ENCODE measurements at regions not wholly inside any gene's neighbourhood (a gene's known extent, or its start where the extent isn't known, plus 50 kb on each side); places are given as distances from the start of the nearest gene placed in this dataset.
"Not testable (repeated sequence)": the region's sequence is repeated elsewhere in the genome, so short reads cannot be mapped to it uniquely, and the experiment has no call there.

GRCh38 chr6:44021589-44022295, 105.5 kb downstream of the MRPL14 start:
- no peak for TF ChIP-seq EZH2 (IDR thresholded peaks at IDR 0.05; ENCODE audit: borderline replicate concordance, low read depth, low read length, severe bottlenecking)
- TF ChIP-seq CTCF (IDR thresholded peaks at IDR 0.05; ENCODE audit: borderline replicate concordance, extremely low read depth, low read length, poor library complexity, severe bottlenecking) = no peak
- H3K4me1 ChIP-seq (ENCODE audit: insufficient read depth, low read length) = no peaks in the 10 kb centered on the region
- no peak overlapping the region for H3K27ac ChIP-seq (ENCODE audit: low read length)
- H4K20me1 ChIP-seq (ENCODE audit: insufficient read depth, low read length) = no peaks in the 10 kb centered on the region
- H3K36me3 ChIP-seq (ENCODE audit: insufficient read depth, low read length) = no peaks in the 10 kb centered on the region
- H3K9ac ChIP-seq (ENCODE audit: low read depth, low read length) = no peak overlapping the region
- H3K9me3 ChIP-seq (ENCODE audit: insufficient read depth, low read length, severe bottlenecking) = no peaks in the 10 kb centered on the region
- DNase-seq = no peak
- H3K4me2 ChIP-seq (ENCODE audit: insufficient read depth, low read length) = no peak overlapping the region
- H3K4me3 ChIP-seq (ENCODE audit: low read depth in 1 of 2, low read length in 2 of 2) = no peak overlapping the region
- no peaks in the 10 kb centered on the region for H3K79me2 ChIP-seq (ENCODE audit: insufficient read depth, low read length)
- H3K27me3 ChIP-seq (ENCODE audit: insufficient read depth, low read length, poor library complexity) = no peaks in the 10 kb centered on the region
- no peak overlapping the region for H2AFZ ChIP-seq (ENCODE audit: low read depth, low read length)
- ATAC-seq (ENCODE audit: insufficient read depth, low read depth) = no peak

DNA sequence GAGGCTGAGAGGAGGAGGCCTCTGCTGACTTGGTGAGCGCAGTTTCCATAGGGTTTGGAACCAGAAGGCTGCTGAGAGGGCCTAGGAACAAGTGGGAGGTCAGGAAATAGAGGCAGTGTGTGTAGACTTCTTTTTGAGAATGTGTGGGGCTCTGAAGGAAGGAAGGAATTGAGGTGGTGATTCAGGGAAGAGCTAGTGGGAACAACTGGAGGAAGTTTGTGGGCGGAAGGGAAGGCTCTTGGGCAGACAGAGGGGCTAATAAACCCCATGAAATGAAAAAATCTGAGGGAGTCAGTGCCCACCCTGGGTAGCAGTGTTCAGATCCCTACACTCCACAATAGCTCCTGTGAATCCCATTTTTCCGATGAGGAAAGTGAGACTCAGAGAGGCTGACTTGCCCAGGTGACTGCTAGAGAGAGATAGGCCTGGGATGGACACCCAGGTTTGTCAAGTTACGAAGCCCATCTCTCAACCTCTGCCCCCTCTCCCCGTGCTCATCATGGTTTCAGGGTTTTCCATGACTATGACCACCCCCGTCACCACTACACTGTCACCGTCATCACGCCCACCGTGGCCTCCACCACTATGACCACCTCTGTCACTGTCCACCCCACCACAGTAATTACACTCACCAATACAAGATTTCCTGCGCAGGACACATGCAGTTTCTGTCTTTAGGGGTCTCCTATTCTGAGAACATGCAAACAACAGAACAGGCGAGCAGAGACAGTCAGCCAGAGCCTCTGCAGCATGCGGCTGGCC, 106.4 kb downstream of the MRPL14 start:
- no peaks in the 10 kb centered on the region for H3K9me3 ChIP-seq (ENCODE audit: insufficient read depth, low read length, severe bottlenecking)
- no peaks in the 10 kb centered on the region for H3K4me1 ChIP-seq (ENCODE audit: insufficient read depth, low read length)
- no peak overlapping the region for H3K4me3 ChIP-seq (ENCODE audit: low read depth in 1 of 2, low read length in 2 of 2)
- H3K9ac ChIP-seq (ENCODE audit: low read depth, low read length) = no peak overlapping the region
- ATAC-seq (ENCODE audit: insufficient read depth, low read depth) (no peak), DNase-seq (no peak)
- no peaks in the 10 kb centered on the region for H4K20me1 ChIP-seq (ENCODE audit: insufficient read depth, low read length)
- H3K79me2 ChIP-seq (ENCODE audit: insufficient read depth, low read length) = no peaks in the 10 kb centered on the region
- H3K36me3 ChIP-seq (ENCODE audit: insufficient read depth, low read length) = no peaks in the 10 kb centered on the region
- H3K27ac ChIP-seq (ENCODE audit: low read length) = no peak overlapping the region
- H2AFZ ChIP-seq (ENCODE audit: low read depth, low read length) = no peak overlapping the region
- no peaks in the 10 kb centered on the region for H3K27me3 ChIP-seq (ENCODE audit: insufficient read depth, low read length, poor library complexity)
- no peak overlapping the region for H3K4me2 ChIP-seq (ENCODE audit: insufficient read depth, low read length)
- no peak for TF ChIP-seq EZH2 (IDR thresholded peaks at IDR 0.05; ENCODE audit: borderline replicate concordance, low read depth, low read length, severe bottlenecking)
- TF ChIP-seq CTCF (IDR thresholded peaks at IDR 0.05; ENCODE audit: borderline replicate concordance, extremely low read depth, low read length, poor library complexity, severe bottlenecking) = no peak

DNA sequence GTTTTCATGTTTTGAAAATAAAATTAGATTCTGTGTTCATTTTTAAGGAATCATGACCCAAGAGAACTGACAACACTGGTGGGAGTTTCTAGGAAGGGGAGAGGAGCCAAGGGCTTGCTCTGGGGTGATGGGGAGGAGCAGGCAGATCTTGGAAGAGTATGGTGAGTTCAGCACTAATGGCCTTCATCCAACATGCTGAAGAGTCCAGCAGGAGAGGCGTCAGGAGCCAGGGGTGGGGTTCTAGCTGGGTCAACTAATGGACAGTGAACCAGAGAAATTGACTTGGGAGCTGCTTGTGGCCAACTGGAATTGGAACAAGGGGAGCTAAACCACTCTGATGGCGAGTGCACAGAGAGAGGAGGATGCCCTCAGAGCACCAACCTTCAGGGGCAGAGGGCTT, 107.1 kb downstream of the MRPL14 start:
- Histone ChIP-seq H3K4me1 (ENCODE audit: insufficient read depth, low read length) (no peaks in the 10 kb centered on the region), H3K79me2 (ENCODE audit: insufficient read depth, low read length) (no peaks in the 10 kb centered on the region), H3K36me3 (ENCODE audit: insufficient read depth, low read length) (no peaks in the 10 kb centered on the region), H3K27ac (ENCODE audit: low read length) (no peak overlapping the region), H3K9ac (ENCODE audit: low read depth, low read length) (no peak overlapping the region), H3K9me3 (ENCODE audit: insufficient read depth, low read length, severe bottlenecking) (no peaks in the 10 kb centered on the region), H3K27me3 (ENCODE audit: insufficient read depth, low read length, poor library complexity) (no peaks in the 10 kb centered on the region), H3K4me2 (ENCODE audit: insufficient read depth, low read length) (no peak overlapping the region), H2AFZ (ENCODE audit: low read depth, low read length) (no peak overlapping the region), H4K20me1 (ENCODE audit: insufficient read depth, low read length) (no peaks in the 10 kb centered on the region), H3K4me3 (ENCODE audit: low read depth in 1 of 2, low read length in 2 of 2) (no peak overlapping the region)
- DNase-seq (no peak), ATAC-seq (ENCODE audit: insufficient read depth, low read depth) (no peak)
- no peak for TF ChIP-seq CTCF (IDR thresholded peaks at IDR 0.05; ENCODE audit: borderline replicate concordance, extremely low read depth, low read length, poor library complexity, severe bottlenecking)
- no peak for TF ChIP-seq EZH2 (IDR thresholded peaks at IDR 0.05; ENCODE audit: borderline replicate concordance, low read depth, low read length, severe bottlenecking)

DNA sequence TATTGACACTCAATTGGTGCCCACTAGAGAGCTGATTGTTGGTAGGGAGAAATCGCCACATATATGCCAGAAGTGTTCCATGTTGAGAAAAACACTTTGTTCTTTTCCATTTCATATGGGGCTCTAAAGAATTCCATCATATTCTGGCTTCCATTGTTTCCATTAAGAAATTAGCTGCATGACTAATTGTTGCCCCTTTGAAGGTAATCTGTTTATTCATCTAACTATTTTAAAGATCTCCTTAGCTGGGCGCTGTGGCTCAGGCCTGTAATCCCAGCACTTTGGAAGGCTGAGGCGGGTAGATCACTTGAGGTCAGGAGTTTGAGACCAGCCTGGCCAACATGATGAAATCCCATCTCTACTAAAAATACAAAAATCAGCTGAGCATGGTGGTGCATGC, 109.9 kb downstream of the MRPL14 start:
- not testable (repeated sequence) for H3K4me2 ChIP-seq (ENCODE audit: insufficient read depth, low read length); H4K20me1 ChIP-seq (ENCODE audit: insufficient read depth, low read length); ATAC-seq (ENCODE audit: insufficient read depth, low read depth); H3K9me3 ChIP-seq (ENCODE audit: insufficient read depth, low read length, severe bottlenecking); DNase-seq; H3K36me3 ChIP-seq (ENCODE audit: insufficient read depth, low read length); H3K4me3 ChIP-seq (ENCODE audit: low read depth in 1 of 2, low read length in 2 of 2); H3K4me1 ChIP-seq (ENCODE audit: insufficient read depth, low read length); H2AFZ ChIP-seq (ENCODE audit: low read depth, low read length); H3K27ac ChIP-seq (ENCODE audit: low read length); H3K9ac ChIP-seq (ENCODE audit: low read depth, low read length); H3K27me3 ChIP-seq (ENCODE audit: insufficient read depth, low read length, poor library complexity); H3K79me2 ChIP-seq (ENCODE audit: insufficient read depth, low read length)

All from DND-41 (cell line).